WTC11 (cell line): ENCODE measurements at regions not wholly inside any gene's neighbourhood (a gene's known extent, or its start where the extent isn't known, plus 50 kb on each side); places are given as distances from the start of the nearest gene placed in this dataset.

Experiments used
- ATAC-seq: fragments of 200-7000 bp; cut with Tn5 transposase; 2 replicates; pipeline ENCODE4 v1.10.0; 2021; ENCODE audit warnings: mild to moderate bottlenecking, moderate library complexity
- CTCF ChIA-PET: fragments of 300-600 bp; sonication (Branson Sonifier 250); formaldehyde crosslinking; loops from one replicate; lab custom pipeline; 2021; ENCODE audit warnings: antibody characterized with exemption; lab: Charles Lee
- POLR2A ChIA-PET: fragments of 350-600 bp; sonication (Branson Sonifier 250); formaldehyde crosslinking; loops from one replicate; lab custom pipeline; 2021; ENCODE audit warnings: antibody characterized with exemption; lab: Charles Lee
- DNase-seq: peaks from one replicate; pipeline ENCODE4 v3.0.0; 2021; ENCODE audit warnings: low spot score
- H3K27ac Mint-ChIP-seq: 2 replicates; pipeline ENCODE4 v1.8.0; 2021; ENCODE audit warnings: mixed read lengths
- H3K27me3 Mint-ChIP-seq: 2 replicates; pipeline ENCODE4 v1.8.0; 2021; ENCODE audit warnings: low read depth, mild to moderate bottlenecking, moderate library complexity, mixed read lengths
- H3K36me3 Mint-ChIP-seq: 2 replicates; pipeline ENCODE4 v1.8.0; 2021; ENCODE audit warnings: mixed read lengths
- H3K4me1 Mint-ChIP-seq: 2 replicates; pipeline ENCODE4 v1.8.0; 2022; ENCODE audit warnings: mixed read lengths
- H3K4me3 Mint-ChIP-seq: 2 replicates; pipeline ENCODE4 v1.8.0; 2021; ENCODE audit warnings: mild to moderate bottlenecking, moderate library complexity, mixed read lengths
- H3K9me3 Mint-ChIP-seq: 2 replicates; pipeline ENCODE4 v1.8.0; 2021; ENCODE audit warnings: mixed read lengths
- CREM ChIP-seq: sonication (generic); formaldehyde crosslinking; IDR thresholded peaks from 2 replicates; pipeline ENCODE4 v1.8.1; 2022; ENCODE audit warnings: mild to moderate bottlenecking, missing genetic modification reagents, moderate library complexity
- FOXK1 ChIP-seq: sonication (generic); formaldehyde crosslinking; IDR thresholded peaks from 2 replicates; pipeline ENCODE4 v1.8.0; 2022; ENCODE audit warnings: mild to moderate bottlenecking, moderate library complexity, missing genetic modification reagents
- GRHL2 ChIP-seq: fragments of 250-450 bp; sonication (Bioruptor Pico); IDR thresholded peaks from 2 replicates; pipeline ENCODE4 v1.8.0; 2022; ENCODE audit warnings: mild to moderate bottlenecking, moderate library complexity; ENCODE audit not compliant: insufficient replicate concordance, severe bottlenecking
- IRF1 ChIP-seq: sonication (generic); formaldehyde crosslinking; IDR thresholded peaks from 2 replicates; pipeline ENCODE4 v1.8.0; 2023; ENCODE audit warnings: missing genetic modification reagents
- MLX ChIP-seq: sonication (generic); formaldehyde crosslinking; IDR thresholded peaks from 2 replicates; pipeline ENCODE4 v1.8.1; 2023; ENCODE audit warnings: mild to moderate bottlenecking, missing genetic modification reagents, moderate library complexity
- NFATC4 ChIP-seq: fragments of 250-450 bp; sonication (Bioruptor Pico); IDR thresholded peaks from 2 replicates; pipeline ENCODE4 v1.9.0; 2021; ENCODE audit warnings: mild to moderate bottlenecking
- NFE2L1 ChIP-seq: sonication (generic); formaldehyde crosslinking; IDR thresholded peaks from 2 replicates; pipeline ENCODE4 v1.8.1; 2023; ENCODE audit warnings: missing genetic modification reagents
- NR1H2 ChIP-seq: sonication (generic); formaldehyde crosslinking; IDR thresholded peaks from 2 replicates; pipeline ENCODE4 v1.9.0; 2021; ENCODE audit warnings: mild to moderate bottlenecking, moderate library complexity, missing genetic modification reagents
- NR3C1 ChIP-seq: sonication (generic); formaldehyde crosslinking; conservative IDR thresholded peaks from 2 replicates; pipeline ENCODE4 v1.8.1; 2023; ENCODE audit warnings: low read depth, mild to moderate bottlenecking, missing genetic modification reagents
- SOX15 ChIP-seq: fragments of 250-450 bp; sonication (Bioruptor Pico); IDR thresholded peaks from 2 replicates; pipeline ENCODE4 v1.9.0; 2021; ENCODE audit warnings: mild to moderate bottlenecking
- STAT6 ChIP-seq: sonication (generic); formaldehyde crosslinking; conservative IDR thresholded peaks from 2 replicates; pipeline ENCODE4 v1.8.1; 2023; ENCODE audit warnings: mild to moderate bottlenecking, low read depth, missing genetic modification reagents, moderate library complexity
- ZNF219 ChIP-seq: sonication (generic); formaldehyde crosslinking; IDR thresholded peaks from 2 replicates; pipeline ENCODE4 v1.8.0; 2023; ENCODE audit warnings: missing genetic modification reagents, mild to moderate bottlenecking, borderline replicate concordance
- TF ChIP-seq, protein P1 (sequence below): fragments of 250-450 bp; sonication (Bioruptor Pico); IDR thresholded peaks from 2 replicates; pipeline ENCODE4 v1.9.0; 2021; ENCODE audit warnings: mild to moderate bottlenecking
- TF ChIP-seq, protein P2 (sequence below): sonication (generic); formaldehyde crosslinking; IDR thresholded peaks from 2 replicates; pipeline ENCODE4 v1.8.1; 2023; ENCODE audit warnings: mild to moderate bottlenecking, missing genetic modification reagents
- TF ChIP-seq, protein P3 (sequence below): sonication (generic); formaldehyde crosslinking; IDR thresholded peaks from 2 replicates; pipeline ENCODE4 v1.8.0; 2022; ENCODE audit warnings: mild to moderate bottlenecking, missing genetic modification reagents
- TF ChIP-seq, protein P4 (sequence below): sonication (generic); formaldehyde crosslinking; IDR thresholded peaks from 2 replicates; pipeline ENCODE4 v1.8.1; 2023; ENCODE audit warnings: mild to moderate bottlenecking, missing genetic modification reagents

DNA sequence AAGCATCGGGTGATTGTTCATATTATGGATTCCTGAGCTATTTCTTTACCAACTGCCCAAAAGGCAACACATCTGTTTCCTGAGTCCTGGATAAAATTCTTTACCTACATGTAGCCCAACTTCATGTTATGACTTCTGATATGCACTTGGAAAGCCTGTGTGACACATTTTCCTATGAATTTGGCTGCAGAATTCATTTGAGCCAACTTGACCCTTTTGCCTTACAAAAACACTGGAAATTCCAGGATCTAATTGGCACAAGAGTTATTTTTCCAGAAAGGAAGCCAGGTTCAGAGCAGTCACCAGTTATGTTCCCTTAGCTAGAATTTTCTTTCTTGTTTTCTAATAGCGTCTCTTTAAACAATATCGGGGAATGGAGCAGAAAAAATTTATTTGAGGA is 202.5 kb upstream of the LRIG3 start:
- ATAC-seq (no peak), DNase-seq (no peak)
- POLR2A ChIA-PET: no interaction called here
- CTCF ChIA-PET: no interaction called here
- Mint-ChIP-seq H3K27ac (no peak overlapping the region), H3K36me3 (no peaks in the 10 kb centered on the region), H3K27me3 (no peaks in the 10 kb centered on the region), H3K4me3 (no peak overlapping the region), H3K9me3 (peaks cover 18% of the 10 kb centered on the region), H3K4me1 (no peaks in the 10 kb centered on the region)
- TF ChIP-seq GRHL2 (CRISPR knock-in tag) (no peak), ZNF219 (CRISPR knock-in tag) (no peak)

GRCh38 chr12:59121451-59121850 is 201.1 kb upstream of the LRIG3 start:
- Mint-ChIP-seq H3K27me3 (no peaks in the 10 kb centered on the region), H3K4me1 (no peaks in the 10 kb centered on the region), H3K4me3 (no peak overlapping the region), H3K9me3 (peaks cover 13% of the 10 kb centered on the region), H3K36me3 (no peaks in the 10 kb centered on the region), H3K27ac (no peak overlapping the region)
- CTCF ChIA-PET: no interaction called here
- DNase-seq: no peak
- TF ChIP-seq, protein P1, sequence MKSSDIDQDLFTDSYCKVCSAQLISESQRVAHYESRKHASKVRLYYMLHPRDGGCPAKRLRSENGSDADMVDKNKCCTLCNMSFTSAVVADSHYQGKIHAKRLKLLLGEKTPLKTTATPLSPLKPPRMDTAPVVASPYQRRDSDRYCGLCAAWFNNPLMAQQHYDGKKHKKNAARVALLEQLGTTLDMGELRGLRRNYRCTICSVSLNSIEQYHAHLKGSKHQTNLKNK (CRISPR knock-in tag): no peak
- no peak for TF ChIP-seq NFE2L1 (CRISPR knock-in tag)
- TF ChIP-seq, protein P2, sequence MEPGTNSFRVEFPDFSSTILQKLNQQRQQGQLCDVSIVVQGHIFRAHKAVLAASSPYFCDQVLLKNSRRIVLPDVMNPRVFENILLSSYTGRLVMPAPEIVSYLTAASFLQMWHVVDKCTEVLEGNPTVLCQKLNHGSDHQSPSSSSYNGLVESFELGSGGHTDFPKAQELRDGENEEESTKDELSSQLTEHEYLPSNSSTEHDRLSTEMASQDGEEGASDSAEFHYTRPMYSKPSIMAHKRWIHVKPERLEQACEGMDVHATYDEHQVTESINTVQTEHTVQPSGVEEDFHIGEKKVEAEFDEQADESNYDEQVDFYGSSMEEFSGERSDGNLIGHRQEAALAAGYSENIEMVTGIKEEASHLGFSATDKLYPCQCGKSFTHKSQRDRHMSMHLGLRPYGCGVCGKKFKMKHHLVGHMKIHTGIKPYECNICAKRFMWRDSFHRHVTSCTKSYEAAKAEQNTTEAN (CRISPR knock-in tag): no peak
- POLR2A ChIA-PET: no interaction called here
- no peak for ATAC-seq

- no peak overlapping the region for H3K4me3 Mint-ChIP-seq
- no peaks in the 10 kb centered on the region for H3K36me3 Mint-ChIP-seq
- POLR2A ChIA-PET: no interaction called here
- peaks cover 8% of the 10 kb centered on the region; the same call in 1 of the 2 replicates for H3K9me3 Mint-ChIP-seq
- H3K27ac Mint-ChIP-seq: no peak overlapping the region
- CTCF ChIA-PET: interaction anchor here (0.7 kb wide), 1 partner anchor 30 kb away, joined by 4 read pairs; no protein-coding TSS in a partner anchor
- ATAC-seq (no peak), DNase-seq (no peak)
- H3K4me1 Mint-ChIP-seq: no peaks in the 10 kb centered on the region
- H3K27me3 Mint-ChIP-seq: no peaks in the 10 kb centered on the region
- TF ChIP-seq CREM (CRISPR knock-in tag): no peak
- no peak for TF ChIP-seq NR3C1
- TF ChIP-seq MLX: no peak
- TF ChIP-seq IRF1 (CRISPR knock-in tag): no peak
- no peak for TF ChIP-seq SOX15 (CRISPR knock-in tag)
- no peak for TF ChIP-seq NR1H2 (CRISPR knock-in tag)
- TF ChIP-seq, protein P3, sequence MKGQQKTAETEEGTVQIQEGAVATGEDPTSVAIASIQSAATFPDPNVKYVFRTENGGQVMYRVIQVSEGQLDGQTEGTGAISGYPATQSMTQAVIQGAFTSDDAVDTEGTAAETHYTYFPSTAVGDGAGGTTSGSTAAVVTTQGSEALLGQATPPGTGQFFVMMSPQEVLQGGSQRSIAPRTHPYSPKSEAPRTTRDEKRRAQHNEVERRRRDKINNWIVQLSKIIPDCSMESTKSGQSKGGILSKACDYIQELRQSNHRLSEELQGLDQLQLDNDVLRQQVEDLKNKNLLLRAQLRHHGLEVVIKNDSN (CRISPR knock-in tag): no peak
- TF ChIP-seq FOXK1 (CRISPR knock-in tag): no peak
- TF ChIP-seq STAT6 (CRISPR knock-in tag): no peak
- TF ChIP-seq ZNF219 (CRISPR knock-in tag): no peak
- TF ChIP-seq, protein P4, sequence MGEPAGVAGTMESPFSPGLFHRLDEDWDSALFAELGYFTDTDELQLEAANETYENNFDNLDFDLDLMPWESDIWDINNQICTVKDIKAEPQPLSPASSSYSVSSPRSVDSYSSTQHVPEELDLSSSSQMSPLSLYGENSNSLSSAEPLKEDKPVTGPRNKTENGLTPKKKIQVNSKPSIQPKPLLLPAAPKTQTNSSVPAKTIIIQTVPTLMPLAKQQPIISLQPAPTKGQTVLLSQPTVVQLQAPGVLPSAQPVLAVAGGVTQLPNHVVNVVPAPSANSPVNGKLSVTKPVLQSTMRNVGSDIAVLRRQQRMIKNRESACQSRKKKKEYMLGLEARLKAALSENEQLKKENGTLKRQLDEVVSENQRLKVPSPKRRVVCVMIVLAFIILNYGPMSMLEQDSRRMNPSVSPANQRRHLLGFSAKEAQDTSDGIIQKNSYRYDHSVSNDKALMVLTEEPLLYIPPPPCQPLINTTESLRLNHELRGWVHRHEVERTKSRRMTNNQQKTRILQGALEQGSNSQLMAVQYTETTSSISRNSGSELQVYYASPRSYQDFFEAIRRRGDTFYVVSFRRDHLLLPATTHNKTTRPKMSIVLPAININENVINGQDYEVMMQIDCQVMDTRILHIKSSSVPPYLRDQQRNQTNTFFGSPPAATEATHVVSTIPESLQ (CRISPR knock-in tag): no peak
- TF ChIP-seq NFATC4 (CRISPR knock-in tag): no peak
Measured at GRCh38 chr12:59119676-59120075, 199.4 kb upstream of the LRIG3 start.
